ENCODE measurements at regions not wholly inside any gene's neighbourhood (a gene's known extent, or its start where the extent isn't known, plus 50 kb on each side); places are given as distances from the start of the nearest gene placed in this dataset.

- no peaks in the 10 kb centered on the region for H3K4me1 Mint-ChIP-seq (ENCODE audit: unreplicated experiment)
- H3K4me3 Mint-ChIP-seq = no peak overlapping the region
- H3K27me3 Mint-ChIP-seq = no peaks in the 10 kb centered on the region
- no peak for DNase-seq (ENCODE audit: extremely low spot score, unreplicated experiment)
- TF ChIP-seq, protein P1, sequence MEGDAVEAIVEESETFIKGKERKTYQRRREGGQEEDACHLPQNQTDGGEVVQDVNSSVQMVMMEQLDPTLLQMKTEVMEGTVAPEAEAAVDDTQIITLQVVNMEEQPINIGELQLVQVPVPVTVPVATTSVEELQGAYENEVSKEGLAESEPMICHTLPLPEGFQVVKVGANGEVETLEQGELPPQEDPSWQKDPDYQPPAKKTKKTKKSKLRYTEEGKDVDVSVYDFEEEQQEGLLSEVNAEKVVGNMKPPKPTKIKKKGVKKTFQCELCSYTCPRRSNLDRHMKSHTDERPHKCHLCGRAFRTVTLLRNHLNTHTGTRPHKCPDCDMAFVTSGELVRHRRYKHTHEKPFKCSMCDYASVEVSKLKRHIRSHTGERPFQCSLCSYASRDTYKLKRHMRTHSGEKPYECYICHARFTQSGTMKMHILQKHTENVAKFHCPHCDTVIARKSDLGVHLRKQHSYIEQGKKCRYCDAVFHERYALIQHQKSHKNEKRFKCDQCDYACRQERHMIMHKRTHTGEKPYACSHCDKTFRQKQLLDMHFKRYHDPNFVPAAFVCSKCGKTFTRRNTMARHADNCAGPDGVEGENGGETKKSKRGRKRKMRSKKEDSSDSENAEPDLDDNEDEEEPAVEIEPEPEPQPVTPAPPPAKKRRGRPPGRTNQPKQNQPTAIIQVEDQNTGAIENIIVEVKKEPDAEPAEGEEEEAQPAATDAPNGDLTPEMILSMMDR (conservative IDR thresholded peaks at IDR 0.05) = no peak
- H3K9me3 Mint-ChIP-seq = no peaks in the 10 kb centered on the region
- no peak overlapping the region for H3K27ac Mint-ChIP-seq
- no peaks in the 10 kb centered on the region for H3K36me3 Mint-ChIP-seq
These were observed 626.5 kb upstream of the DPPA4 start for GRCh38 chr3:109963831-109964230.

GRCh38 chr3:109973733-109974132 is 636.4 kb upstream of the DPPA4 start:
- peaks cover 4% of the 10 kb centered on the region for H3K9me3 Mint-ChIP-seq
- H3K4me3 Mint-ChIP-seq = no peak overlapping the region
- TF ChIP-seq, protein P1 (conservative IDR thresholded peaks at IDR 0.05) = no peak
- no peak overlapping the region for H3K27ac Mint-ChIP-seq
- no peaks in the 10 kb centered on the region for H3K36me3 Mint-ChIP-seq
- DNase-seq (ENCODE audit: extremely low spot score, unreplicated experiment) = no peak
- H3K27me3 Mint-ChIP-seq = no peaks in the 10 kb centered on the region
- H3K4me1 Mint-ChIP-seq (ENCODE audit: unreplicated experiment) = no peaks in the 10 kb centered on the region

DNA sequence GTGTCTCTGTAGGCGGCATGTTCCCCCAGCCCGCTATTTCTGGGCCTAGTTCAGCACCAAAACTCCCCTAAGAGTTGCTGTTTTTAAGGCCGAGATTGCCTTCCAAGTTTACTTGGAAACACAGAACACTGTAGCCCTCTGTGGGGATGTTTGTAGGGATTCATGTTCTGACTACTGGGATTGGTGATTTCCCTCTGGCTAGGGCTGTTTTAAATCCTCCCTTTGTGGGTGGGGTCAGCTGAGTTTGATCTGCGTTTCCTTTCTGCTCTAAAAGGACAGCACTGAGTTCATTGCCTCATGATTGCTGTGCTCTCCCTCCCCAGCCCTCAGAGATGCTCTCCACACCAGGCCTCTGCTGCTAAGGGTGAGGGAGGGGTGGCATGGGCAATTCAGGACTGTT is 640.6 kb upstream of the DPPA4 start:
- peaks cover 4% of the 10 kb centered on the region for H3K9me3 Mint-ChIP-seq
- no peaks in the 10 kb centered on the region for H3K27me3 Mint-ChIP-seq
- H3K27ac Mint-ChIP-seq = no peak overlapping the region
- TF ChIP-seq, protein P1 (conservative IDR thresholded peaks at IDR 0.05) = no peak
- H3K36me3 Mint-ChIP-seq = no peaks in the 10 kb centered on the region
- no peak for DNase-seq (ENCODE audit: extremely low spot score, unreplicated experiment)
- H3K4me1 Mint-ChIP-seq (ENCODE audit: unreplicated experiment) = no peaks in the 10 kb centered on the region
- no peak overlapping the region for H3K4me3 Mint-ChIP-seq

DNA sequence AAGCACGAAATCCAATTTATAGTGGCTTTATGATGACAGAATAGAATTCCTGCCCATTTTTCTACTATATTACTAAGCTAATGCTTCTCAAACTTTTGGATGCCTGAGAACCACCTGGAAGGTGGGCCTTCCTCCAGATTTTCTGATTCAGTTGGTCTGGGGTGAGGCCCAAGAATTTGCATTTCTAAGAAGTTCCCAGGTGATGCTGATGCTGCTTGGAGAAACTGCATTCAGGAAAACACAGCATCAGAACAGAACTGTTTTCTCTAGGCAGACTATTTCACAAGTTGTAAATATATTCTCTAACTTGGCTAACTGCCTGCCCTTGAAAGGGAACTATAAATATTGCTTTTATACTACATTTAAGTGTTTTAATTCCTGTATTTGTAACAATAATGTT is 644.9 kb upstream of the DPPA4 start:
- TF ChIP-seq, protein P1 (conservative IDR thresholded peaks at IDR 0.05) = no peak
- Mint-ChIP-seq H3K4me3 (no peak overlapping the region), H3K4me1 (ENCODE audit: unreplicated experiment) (no peaks in the 10 kb centered on the region), H3K9me3 (no peaks in the 10 kb centered on the region), H3K27ac (no peak overlapping the region), H3K27me3 (no peaks in the 10 kb centered on the region), H3K36me3 (no peaks in the 10 kb centered on the region)
- DNase-seq (ENCODE audit: extremely low spot score, unreplicated experiment) = no peak

DNA sequence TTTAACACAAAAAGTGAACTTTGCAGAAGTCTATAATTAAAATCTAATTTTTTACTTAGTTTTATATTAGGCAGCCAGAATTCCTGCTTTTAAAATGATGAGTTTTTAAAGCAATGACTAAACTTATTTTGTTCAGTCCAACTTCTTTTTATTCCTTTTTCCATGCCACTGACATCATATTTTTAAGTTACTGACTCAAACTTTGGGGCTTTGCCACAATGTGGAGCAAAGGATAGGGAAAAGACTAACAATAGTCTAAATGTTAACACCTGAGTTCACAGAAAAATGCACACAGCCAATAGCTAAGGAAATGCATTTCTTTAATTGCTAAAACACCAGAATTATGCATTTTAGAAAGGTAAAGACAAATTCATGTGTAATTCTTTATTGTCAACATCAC is 647.6 kb upstream of the DPPA4 start:
- H3K27me3 Mint-ChIP-seq = no peaks in the 10 kb centered on the region

More for the DNA sequence above, 647.6 kb upstream of the DPPA4 start:
- Mint-ChIP-seq H3K27ac (no peak overlapping the region), H3K4me1 (ENCODE audit: unreplicated experiment) (no peaks in the 10 kb centered on the region), H3K9me3 (no peaks in the 10 kb centered on the region), H3K36me3 (no peaks in the 10 kb centered on the region), H3K4me3 (no peak overlapping the region)
- TF ChIP-seq, protein P1 (conservative IDR thresholded peaks at IDR 0.05) = no peak
- no peak for DNase-seq (ENCODE audit: extremely low spot score, unreplicated experiment)
